ENCODE measurements at regions not wholly inside any gene's neighbourhood (a gene's known extent, or its start where the extent isn't known, plus 50 kb on each side); places are given as distances from the start of the nearest gene placed in this dataset.
A peak's percentile ranks its signal among the peaks of the same experiment; 100 is the strongest.

- Histone ChIP-seq H3K9me3 (ENCODE audit: control insufficient read depth in 2 of 2, insufficient read depth in 1 of 2, low read length in 1 of 2) (peaks cover 0 to 9% of the 10 kb centered on the region in 2 donors), H3K4me1 (ENCODE audit: control insufficient read depth in 2 of 2, insufficient read depth in 2 of 2, low read length in 2 of 2) (peaks cover 13 to 42% of the 10 kb centered on the region in 2 donors), H3K36me3 (ENCODE audit: control insufficient read depth in 2 of 2, insufficient read depth in 2 of 2, low read length in 1 of 2) (no peaks in the 10 kb centered on the region), H3K27ac (ENCODE audit: low read depth in 1 of 2, low read length in 1 of 2) (peak overlapping the region in 1 of 2 donors; percentile 42), H3K4me3 (ENCODE audit: low read length in 2 of 2) (no peak overlapping the region), H3K27me3 (ENCODE audit: control insufficient read depth in 2 of 2, insufficient read depth in 1 of 2, low read length in 1 of 2) (no peaks in the 10 kb centered on the region)
- no peak for DNase-seq (ENCODE audit: low read depth in 6 of 9, low spot score in 9 of 9)
- 98% methylated on average over 7 of the region's 7 CpGs for WGBS
These were observed 53.1 kb upstream of the ATF7IP2 start for GRCh38 chr16:10332775-10333174.

- Histone ChIP-seq H3K36me3 (ENCODE audit: control insufficient read depth in 2 of 2, insufficient read depth in 2 of 2, low read length in 1 of 2) (no peaks in the 10 kb centered on the region), H3K4me1 (ENCODE audit: control insufficient read depth in 2 of 2, insufficient read depth in 2 of 2, low read length in 2 of 2) (peaks cover 10 to 47% of the 10 kb centered on the region in 2 donors), H3K9me3 (ENCODE audit: control insufficient read depth in 2 of 2, insufficient read depth in 1 of 2, low read length in 1 of 2) (peaks cover 0 to 9% of the 10 kb centered on the region in 2 donors), H3K27me3 (ENCODE audit: control insufficient read depth in 2 of 2, insufficient read depth in 1 of 2, low read length in 1 of 2) (no peaks in the 10 kb centered on the region), H3K4me3 (ENCODE audit: low read length in 2 of 2) (no peak overlapping the region), H3K27ac (ENCODE audit: low read depth in 1 of 2, low read length in 1 of 2) (peak overlapping the region in 1 of 2 donors; percentile 25)
- WGBS, result 90% methylated on average over 10 of the region's 10 CpGs
- DNase-seq (ENCODE audit: low read depth in 6 of 9, low spot score in 9 of 9), result peak in 4 of 9 donors; percentile 23 to 59 (median 33)
These were observed 52.4 kb upstream of the ATF7IP2 start for GRCh38 chr16:10333321-10334032.

GRCh38 chr16:10335681-10336080 is 50.2 kb upstream of the ATF7IP2 start:
- H3K4me3 ChIP-seq (ENCODE audit: low read length in 2 of 2), result no peak overlapping the region
- peaks cover 0 to 10% of the 10 kb centered on the region in 2 donors for H3K9me3 ChIP-seq (ENCODE audit: control insufficient read depth in 2 of 2, insufficient read depth in 1 of 2, low read length in 1 of 2)
- no peak for DNase-seq (ENCODE audit: low read depth in 6 of 9, low spot score in 9 of 9)
- no peaks in the 10 kb centered on the region for H3K36me3 ChIP-seq (ENCODE audit: control insufficient read depth in 2 of 2, insufficient read depth in 2 of 2, low read length in 1 of 2)
- no peaks in the 10 kb centered on the region for H3K27me3 ChIP-seq (ENCODE audit: control insufficient read depth in 2 of 2, insufficient read depth in 1 of 2, low read length in 1 of 2)
- 89% methylated on average over 12 of the region's 12 CpGs for WGBS
- H3K4me1 ChIP-seq (ENCODE audit: control insufficient read depth in 2 of 2, insufficient read depth in 2 of 2, low read length in 2 of 2), result peaks cover 9 to 31% of the 10 kb centered on the region in 2 donors
- no peak overlapping the region for H3K27ac ChIP-seq (ENCODE audit: low read depth in 1 of 2, low read length in 1 of 2)
